ENCODE measurements at regions not wholly inside any gene's neighbourhood (a gene's known extent, or its start where the extent isn't known, plus 50 kb on each side); places are given as distances from the start of the nearest gene placed in this dataset.
"Not testable (repeated sequence)": the region's sequence is repeated elsewhere in the genome, so short reads cannot be mapped to it uniquely, and the experiment has no call there.

DNA sequence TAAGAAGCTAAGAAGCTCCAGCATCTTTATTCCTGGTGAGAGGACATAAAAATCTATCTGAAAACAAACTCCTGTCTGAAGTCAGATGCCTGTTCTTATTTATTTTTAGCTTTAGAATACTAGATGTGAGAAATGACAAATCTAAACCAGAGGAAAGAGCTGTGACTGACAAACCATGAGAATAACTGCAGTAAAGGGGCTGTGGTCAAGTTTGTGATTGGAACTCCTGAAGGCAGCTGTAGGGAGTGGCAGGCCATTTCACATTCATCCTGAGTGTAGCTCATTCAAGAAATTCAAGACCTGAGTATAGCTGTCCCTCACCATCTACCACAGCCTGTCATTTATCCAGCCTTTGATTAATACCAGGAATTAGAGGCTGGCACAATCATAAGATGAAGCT is 718.8 kb downstream of the BRINP1 start:
- DNase-seq (ENCODE audit: low spot score) = no peak

DNA sequence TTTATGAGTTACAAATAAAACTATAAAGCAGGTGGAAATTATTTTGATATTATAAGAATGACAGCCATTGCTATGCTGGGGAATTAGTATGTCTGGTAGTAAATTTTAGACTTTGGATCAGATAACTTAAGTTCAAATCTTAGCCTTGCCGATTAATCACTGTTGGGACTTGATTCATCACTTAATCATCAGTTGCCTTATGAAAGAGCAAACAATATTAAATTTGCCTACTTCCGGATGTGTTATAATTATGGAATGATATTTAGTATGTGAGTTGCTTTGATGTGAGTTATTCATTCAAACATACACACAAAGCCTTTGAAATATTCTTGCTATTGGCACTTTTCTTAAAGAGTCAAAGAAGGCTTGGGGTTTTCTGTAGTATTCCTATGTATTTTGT is 717.7 kb downstream of the BRINP1 start:
- no peak for DNase-seq (ENCODE audit: low spot score)

DNA sequence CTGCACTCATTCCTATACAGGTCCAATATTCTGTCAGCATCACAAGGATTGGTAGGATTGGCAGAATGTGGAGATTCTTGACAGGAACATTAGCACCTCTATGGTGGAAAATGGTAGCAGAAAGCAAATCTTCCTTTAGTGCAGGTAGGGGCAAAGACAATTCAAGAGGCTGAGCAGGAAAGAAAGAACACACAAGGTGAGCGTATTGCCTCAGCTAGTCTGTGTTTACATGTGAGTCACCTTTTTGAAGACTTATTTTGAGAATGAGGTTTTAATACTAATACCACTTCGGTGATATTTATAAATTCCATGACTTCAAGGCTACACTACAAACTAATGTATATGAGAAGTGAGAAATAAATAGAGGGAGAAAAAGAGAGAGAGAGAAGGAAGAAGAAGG is 717.0 kb downstream of the BRINP1 start:
- no peak for DNase-seq (ENCODE audit: low spot score)

DNA sequence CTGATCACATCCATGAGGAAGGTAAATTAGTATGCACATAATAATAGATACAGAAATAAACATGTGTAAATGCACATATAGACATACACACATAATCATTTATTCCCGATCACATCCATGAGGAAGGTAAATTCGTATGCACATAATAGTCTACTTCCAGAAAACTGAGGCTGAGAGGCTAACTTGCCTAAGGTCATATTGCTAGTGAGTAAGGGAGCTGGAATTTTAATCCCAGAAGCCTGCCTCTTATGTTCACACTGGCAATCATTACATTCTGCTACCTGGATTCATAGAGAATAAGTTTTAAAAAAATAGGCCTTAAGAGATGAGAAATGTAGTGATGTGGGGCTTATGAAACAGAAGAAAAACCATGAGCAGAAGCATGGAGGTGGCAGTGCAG is 716.3 kb downstream of the BRINP1 start:
- no peak for DNase-seq (ENCODE audit: low spot score)

DNA sequence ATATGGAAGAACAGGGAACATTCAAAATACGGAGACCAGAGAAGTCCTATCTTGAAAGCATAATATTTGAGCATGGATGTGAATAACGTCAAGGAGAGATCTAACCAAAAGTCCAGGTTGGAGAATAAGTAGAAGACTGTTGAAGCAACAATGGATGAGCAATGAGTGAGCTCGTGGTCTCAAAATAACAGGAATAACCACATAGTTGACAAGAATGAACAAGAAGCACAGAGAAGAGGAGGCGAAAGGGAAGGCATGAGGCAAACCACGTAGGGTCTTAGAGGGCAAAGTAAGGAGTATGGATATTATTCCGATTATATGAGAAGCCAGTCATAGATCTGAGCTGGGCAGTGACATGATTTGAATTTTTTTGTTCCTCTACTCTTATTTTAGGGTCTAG is 710.2 kb downstream of the BRINP1 start:
- DNase-seq (ENCODE audit: low spot score) = no peak

DNA sequence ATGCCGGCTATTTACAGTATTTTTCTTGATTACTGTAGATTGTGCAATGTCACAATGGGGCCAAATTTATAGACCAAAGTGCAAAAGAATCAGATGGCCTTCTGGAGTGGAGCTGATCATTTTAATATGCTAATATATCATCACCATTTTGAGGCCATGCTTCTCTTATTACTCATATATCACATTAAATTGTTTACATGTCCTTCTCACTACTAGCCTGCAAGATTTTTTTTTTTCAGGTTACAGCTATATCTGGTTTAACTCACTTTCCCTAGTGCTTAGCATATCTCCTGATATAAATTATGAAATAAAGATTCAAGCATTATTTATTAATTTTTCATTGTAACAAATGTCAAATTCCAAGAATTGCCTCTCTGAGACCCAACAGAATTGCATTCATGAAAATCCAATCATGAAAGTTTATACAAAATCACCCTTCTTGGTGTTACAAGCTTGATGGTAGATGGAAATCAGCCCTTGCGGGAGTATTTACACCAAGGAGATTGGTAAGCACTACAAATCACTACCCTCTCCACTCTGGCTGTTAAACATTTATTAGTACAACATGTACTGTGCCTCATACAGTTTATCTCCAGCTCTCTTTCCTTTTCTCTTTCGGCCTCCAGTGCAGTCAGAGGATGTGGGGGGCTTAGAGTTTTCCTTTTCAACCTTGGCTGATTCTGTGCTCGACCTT is 703.9 kb downstream of the BRINP1 start:
- no peak for DNase-seq (ENCODE audit: low spot score)

DNA sequence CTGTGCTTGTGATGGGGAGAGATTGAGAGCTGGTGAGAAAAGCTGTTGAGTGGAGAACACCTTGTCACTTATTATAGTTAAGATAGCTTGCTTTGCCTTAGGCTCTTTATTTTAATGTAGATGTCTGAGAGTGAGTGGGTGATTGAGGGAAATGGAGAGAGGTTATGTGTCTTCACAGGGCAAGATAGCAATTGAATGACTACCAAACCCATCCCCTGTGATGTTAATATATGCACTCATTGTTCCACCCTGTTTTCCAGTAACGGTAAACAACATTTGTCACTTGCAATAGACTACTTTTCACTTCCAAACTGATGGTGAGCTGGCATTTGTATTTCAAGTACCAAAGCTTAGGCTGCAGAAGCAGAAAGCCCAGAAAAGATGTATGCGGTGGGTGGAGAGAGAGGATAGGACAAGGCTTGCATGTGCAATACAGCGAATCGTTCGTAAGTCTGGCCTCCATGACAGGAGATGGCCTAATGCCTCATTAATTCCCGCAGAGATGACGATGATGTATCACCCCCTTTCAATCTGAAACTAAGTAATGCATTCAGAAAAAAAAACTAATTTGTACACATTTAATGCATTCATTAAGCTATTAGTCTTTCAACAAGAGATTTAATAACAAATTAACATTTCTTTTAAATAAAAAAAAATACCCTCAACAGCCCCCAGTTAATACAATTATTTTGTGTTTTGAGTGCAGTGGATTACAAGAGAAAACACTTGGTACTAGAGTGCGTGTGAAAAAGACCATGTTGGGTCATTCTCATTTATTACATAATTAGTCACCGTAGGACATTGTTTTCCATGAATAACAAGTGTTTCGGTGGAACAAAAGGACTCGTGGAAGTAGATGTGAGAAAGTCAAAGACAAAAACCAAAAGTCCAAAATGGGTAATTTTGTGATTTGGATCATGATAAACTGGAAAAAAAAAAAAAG is 699.0 kb downstream of the BRINP1 start:
- DNase-seq (ENCODE audit: low spot score) = no peak

DNA sequence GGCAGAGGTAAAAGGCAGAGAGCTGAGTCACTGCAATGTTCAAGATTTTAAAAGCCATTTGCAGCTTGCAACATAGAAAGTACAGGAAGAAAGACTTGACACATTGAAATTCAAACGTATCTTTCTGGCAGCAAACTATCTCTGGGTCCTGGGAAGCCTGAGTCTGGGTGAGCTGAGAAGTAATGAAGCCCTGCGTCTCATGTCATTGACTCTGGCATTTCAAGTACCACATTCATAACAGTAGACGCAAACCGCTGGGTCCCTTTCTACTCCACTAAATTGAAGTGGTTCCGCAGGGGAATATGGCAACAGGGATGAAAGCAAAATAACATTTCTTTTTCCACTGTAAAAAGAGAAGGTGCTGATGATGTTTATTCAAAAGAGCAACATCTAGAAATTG is 694.3 kb downstream of the BRINP1 start:
- DNase-seq (ENCODE audit: low spot score) = no peak

DNA sequence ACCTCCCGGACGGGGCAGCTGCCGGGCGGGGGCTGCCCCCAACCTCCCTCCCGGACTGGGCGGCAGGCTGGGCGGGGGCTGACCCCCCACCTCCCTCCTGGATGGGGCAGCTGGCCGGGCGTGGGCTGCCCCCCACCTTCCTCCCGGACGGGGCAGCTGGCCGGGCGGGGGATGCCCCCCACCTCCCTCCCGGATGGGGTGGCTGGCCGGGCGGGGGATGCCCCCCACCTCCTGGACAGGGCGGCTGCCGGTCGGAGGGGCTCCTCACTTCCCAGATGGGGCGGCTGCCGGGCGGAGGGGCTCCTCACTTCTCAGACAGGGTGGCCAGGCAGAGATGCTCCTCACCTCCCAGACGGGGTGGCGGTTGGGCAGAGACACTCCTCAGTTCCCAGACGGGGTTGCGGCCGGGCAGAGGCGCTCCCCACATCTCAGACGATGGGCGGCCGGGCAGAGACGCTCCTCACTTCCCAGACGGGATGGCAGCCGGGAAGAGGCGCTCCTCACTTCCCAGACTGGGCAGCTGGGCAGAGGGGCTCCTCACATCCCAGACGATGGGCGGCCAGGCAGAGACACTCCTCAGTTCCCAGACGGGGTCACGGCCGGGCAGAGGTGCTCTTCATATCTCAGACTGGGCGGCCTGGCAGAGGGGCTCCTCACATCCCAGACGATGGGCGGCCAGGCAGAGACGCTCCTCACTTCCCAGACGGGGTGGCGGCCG is 691.1 kb downstream of the BRINP1 start:
- DNase-seq (ENCODE audit: low spot score) = not testable (repeated sequence)

DNA sequence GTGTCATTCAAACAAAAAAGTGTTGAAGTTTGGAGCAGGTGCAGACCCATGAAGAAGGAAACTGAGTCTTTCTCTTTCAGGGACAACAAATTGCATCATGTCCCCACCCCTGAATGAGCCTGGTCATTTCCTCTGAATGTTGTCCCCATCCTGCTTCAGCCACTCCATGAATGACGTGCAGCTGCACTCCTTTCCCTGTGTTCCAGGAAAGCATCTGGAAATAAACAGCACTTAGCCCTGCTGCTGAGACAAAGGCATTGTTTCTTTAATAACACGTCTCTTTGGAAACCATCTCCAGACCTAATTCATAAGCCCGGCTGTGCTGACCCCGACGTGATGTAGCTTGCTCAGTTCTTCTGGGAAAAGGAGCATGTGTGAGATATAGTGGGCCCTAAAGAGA is 682.3 kb downstream of the BRINP1 start:
- DNase-seq (ENCODE audit: low spot score) = no peak

DNA sequence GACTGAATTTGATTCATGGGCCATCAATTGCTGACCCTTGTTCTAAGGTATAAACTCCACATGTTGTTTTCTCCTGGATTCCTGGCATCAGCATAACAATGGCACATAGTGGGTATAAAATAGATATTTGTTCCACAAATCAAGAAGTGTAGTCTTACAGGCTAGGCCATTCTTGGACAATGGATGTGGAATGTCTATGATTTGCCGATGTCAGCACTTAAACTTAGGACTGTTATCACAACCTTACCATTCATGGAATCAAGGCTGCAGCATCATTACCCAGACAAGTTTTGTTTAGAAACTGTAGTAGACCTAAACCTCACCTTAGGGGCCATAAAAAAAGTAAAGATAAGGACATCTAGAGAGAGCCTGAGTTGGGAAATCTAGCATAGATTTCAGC is 680.0 kb downstream of the BRINP1 start:
- DNase-seq (ENCODE audit: low spot score) = no peak

DNA sequence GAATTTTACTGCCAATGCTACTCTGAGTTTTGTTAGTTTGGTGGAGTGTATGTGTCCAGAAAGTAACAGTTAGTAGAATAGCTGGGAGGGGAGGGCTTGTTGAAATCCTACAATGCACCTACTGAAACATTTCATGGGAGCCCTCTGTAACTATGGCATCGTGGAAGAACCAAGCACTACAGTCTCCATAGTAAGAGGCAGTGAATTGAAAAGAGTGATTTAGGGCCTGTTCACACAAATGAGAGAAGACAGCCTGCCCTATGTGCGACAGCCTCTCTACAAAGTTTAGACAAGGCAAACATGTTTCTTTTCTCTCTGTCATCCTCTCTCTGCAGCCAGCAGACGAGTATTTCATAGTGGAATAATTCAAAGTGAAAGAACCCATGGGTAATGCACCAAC is 676.6 kb downstream of the BRINP1 start:
- DNase-seq (ENCODE audit: low spot score) = no peak

DNA sequence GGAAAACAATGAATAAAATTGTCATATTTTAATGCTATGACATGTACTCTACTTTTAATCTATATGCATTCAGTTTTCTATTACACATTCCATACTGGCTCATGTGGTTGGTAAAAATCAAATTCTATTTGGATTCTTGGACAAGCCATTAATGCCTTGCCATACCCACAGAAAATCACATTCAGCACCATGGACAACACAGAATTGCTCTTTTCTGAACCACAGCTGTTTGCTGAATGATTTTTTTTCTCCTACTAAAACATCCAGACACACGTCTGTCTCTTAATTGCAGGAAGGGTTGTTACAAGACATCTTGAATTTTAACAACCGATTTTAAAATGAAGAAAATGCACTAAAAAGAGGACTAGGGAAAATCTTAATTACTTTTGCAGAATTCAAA is 675.6 kb downstream of the BRINP1 start:
- DNase-seq (ENCODE audit: low spot score) = no peak

DNA sequence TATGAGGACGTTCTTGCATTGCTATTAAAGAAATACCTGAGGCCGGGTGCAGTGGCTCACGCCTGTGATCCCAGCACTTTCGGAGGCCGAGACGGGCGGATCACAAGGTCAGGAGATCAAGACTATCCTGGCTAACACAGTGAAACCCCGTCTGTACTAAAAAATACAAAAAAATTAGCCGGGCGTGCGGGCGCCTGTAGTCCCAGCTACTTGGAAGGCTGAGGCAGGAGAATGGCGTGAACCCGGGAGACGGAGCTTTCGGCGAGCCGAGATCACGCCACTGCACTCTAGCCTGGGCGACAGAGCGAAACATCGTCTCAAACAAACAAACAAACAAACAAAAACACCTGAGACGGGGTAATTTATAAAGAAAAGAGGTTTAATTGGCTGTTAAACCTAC is 674.0 kb downstream of the BRINP1 start:
- DNase-seq (ENCODE audit: low spot score) = not testable (repeated sequence)

DNA sequence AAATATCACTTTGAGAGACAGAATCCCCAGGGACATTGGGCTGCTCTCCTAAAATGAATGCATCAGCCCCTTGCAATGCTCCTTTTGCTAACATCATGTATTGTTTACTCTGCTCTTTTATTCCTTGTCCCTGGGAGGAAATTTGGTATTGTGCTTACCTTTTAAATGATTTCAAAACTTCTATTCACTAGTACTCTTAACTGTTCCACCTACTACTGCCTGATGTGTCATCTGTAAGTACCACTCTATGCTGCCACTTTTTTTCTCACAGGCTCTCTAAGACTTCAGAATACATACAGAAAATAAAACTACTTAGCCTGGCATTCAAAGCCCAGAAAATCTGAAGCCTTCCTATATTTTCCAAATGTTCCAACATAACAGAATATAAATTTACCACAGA is 667.2 kb downstream of the BRINP1 start:
- DNase-seq (ENCODE audit: low spot score) = no peak

DNA sequence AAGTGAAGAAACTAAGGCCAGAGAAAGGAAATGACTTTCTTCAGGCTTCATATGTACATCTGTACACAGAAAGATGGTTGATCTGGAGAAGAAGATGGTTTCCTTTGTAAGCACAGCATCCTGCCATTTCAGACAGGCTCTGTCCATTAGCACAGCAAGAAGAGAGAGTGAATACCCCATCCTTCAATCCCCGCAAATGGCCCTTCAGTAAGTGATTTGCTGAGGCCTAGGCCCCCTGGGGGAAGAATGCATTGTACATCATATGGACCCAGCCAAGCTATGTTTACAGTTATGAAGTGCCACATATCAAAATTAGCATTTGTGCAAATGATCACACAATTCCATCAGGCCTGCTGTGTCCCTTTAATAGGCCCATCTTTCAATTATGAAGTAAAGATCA is 657.4 kb downstream of the BRINP1 start:
- no peak for DNase-seq (ENCODE audit: low spot score)

DNA sequence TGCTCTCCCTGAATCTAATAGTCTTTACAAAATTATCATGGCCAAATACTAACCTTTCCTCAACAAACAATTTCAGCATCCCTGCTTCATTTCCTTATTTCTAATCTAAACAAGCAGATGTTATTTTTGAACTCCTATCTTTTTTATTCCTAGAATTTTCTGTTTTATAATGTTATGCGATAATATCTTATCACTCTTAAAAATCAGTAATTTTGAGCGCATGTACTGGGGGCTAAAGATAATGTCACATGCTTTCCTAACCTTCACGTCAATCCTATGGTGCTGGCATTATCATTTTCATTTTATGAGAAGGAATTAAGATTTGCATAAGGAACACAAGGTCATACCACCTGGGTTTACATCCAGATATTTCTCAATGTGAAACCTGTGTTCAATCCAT is 648.0 kb downstream of the BRINP1 start:
- DNase-seq (ENCODE audit: low spot score) = no peak

DNA sequence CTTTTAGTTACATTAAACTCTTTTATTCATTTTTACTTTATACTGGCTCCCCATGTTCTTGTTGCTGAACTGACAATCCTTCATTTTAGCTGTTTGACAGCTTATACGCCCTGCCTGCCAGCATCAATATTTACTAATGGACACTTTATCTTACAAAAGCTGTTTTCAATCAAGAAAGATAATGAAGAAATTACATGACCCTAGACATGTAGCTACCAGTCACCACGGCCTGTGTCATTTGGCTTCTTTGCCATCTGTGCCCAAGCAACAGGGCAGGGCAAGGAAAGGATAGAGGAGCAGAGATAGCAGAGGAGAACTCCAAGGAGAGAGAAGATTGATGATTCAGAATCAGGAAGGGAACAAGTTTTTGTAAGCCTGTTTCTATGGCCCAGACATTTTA is 647.3 kb downstream of the BRINP1 start:
- no peak for DNase-seq (ENCODE audit: low spot score)

DNA sequence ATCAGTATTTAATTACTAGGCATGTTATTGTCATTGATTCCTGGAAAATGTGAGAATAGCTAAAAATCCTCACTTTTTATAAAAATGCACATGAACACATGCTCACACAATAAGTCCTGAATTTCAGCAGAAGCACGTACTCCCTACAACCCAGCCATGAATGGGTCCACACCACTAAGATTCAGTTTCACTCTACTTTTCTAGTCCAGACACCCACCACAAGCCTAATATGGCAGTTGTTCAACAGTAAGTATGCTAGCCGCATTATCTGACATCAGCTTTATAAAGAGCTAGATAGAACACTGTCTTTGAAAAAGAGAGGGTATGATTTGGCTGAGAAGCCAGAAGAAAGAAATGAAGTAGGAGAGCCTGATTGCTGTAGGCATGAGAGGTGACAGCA is 639.3 kb downstream of the BRINP1 start:
- DNase-seq (ENCODE audit: low spot score) = no peak

DNA sequence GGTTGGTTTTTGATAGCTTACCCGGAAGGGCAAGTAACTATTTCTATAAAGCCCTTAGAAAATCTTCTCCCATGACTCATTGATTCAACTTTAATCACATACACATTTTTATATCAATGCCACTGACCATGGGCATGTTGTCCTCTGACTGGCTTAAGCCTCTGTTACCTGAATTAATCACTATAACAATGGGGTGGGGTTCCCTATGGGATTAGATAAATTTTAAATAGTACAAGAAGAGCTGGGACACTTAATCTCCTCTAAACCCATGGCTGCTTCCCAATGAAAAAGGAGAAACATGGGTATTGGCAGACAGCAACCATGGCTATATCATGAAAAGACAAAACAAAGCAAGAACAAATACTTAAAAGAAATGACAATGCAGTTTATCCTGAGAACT is 636.2 kb downstream of the BRINP1 start:
- no peak for DNase-seq (ENCODE audit: low spot score)

DNA sequence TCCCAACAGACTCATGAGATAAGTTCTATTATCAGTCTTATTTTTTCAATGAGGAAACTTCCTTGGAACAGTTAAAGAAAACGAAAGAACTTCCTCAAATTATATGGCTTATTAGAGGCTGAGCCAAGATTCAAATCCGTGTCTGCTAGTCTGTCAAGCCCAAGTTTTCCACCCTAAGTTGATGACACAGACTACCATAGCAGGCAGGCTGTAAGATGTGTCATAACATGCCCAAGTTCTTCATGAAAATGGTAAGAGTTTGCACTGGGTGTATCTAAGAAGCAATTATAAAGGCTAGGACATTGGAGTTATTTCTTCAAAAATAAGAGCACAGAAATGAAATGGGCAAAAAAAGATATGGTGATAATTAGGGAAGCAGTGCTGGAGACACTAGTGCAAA is 634.5 kb downstream of the BRINP1 start:
- no peak for DNase-seq (ENCODE audit: low spot score)

DNA sequence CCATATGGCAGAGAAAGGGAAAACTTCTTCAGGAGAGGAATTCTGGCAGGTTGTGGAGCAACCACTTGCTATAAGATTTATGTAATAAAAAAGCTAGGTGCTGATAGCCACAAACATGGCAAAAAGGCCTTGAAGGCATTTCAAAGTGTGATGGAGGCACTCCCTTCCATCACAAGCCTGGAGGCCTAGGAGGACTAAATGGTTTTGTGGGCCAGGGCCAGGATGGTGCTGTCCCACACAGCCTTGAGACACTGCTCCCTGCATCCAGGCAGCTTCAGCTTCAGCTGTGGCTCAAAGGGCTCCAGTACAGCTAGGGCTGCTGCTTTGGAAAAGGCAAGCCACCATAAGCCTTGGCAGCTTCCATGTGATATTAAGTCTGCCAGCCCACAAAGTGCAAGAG is 632.8 kb downstream of the BRINP1 start:
- no peak for DNase-seq (ENCODE audit: low spot score)
